ENCODE measurements at regions not wholly inside any gene's neighbourhood (a gene's known extent, or its start where the extent isn't known, plus 50 kb on each side); places are given as distances from the start of the nearest gene placed in this dataset.

- TF ChIP-seq POLR2A (IDR thresholded peaks at IDR 0.05; ENCODE audit: low read depth, low read length) (no peak), POLR2AphosphoS5 (IDR thresholded peaks at IDR 0.05; ENCODE audit: low read depth, low read length) (no peak), TAF1 (IDR thresholded peaks at IDR 0.05; ENCODE audit: borderline replicate concordance, low read depth, low read length) (no peak)
These were observed 599.0 kb downstream of the TRAM1L1 start for GRCh38 chr4:116486401-116486800.
